ENCODE measurements at regions not wholly inside any gene's neighbourhood (a gene's known extent, or its start where the extent isn't known, plus 50 kb on each side); places are given as distances from the start of the nearest gene placed in this dataset.

GRCh38 chr5:130805648-130806047, 359.4 kb downstream of the HINT1 start:
- TF ChIP-seq CTCF (IDR thresholded peaks at IDR 0.05; ENCODE audit: low read length), result no peak
- TF ChIP-seq EZH2 (IDR thresholded peaks at IDR 0.05; ENCODE audit: borderline replicate concordance, low read length), result no peak
